ENCODE measurements at regions not wholly inside any gene's neighbourhood (a gene's known extent, or its start where the extent isn't known, plus 50 kb on each side); places are given as distances from the start of the nearest gene placed in this dataset.

DNA sequence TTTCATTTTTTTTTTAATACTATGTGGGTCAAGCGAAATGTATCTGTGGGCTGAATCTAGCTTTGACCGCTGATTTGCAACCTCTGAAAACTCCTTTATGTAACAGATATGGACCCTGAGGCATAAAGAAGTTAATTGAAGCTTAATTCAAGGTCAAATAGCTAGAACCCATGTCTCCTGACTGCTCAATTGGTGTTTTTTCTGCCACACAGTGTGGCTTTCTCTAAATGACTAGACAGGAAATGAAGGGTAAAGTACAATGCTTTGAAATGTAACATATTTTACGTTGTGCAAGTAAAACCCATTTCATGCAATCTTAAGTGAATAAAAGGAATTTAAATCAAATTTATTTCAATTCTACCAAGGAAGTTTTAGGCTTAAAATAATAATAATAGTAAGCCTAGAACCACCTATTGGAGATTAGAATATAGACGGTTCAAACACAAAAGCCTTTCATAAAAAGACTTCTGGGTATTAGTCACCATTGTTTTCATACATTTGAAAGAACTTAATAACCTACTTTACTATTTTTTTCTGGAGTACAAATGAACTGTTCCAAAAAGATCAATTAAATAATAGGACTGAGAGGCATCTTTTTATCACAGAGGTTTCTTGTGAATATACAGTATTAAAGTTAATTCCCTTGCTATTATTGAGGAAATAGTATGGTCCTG, 279.8 kb downstream of the EPHA7 start:
- TF ChIP-seq, protein P1, sequence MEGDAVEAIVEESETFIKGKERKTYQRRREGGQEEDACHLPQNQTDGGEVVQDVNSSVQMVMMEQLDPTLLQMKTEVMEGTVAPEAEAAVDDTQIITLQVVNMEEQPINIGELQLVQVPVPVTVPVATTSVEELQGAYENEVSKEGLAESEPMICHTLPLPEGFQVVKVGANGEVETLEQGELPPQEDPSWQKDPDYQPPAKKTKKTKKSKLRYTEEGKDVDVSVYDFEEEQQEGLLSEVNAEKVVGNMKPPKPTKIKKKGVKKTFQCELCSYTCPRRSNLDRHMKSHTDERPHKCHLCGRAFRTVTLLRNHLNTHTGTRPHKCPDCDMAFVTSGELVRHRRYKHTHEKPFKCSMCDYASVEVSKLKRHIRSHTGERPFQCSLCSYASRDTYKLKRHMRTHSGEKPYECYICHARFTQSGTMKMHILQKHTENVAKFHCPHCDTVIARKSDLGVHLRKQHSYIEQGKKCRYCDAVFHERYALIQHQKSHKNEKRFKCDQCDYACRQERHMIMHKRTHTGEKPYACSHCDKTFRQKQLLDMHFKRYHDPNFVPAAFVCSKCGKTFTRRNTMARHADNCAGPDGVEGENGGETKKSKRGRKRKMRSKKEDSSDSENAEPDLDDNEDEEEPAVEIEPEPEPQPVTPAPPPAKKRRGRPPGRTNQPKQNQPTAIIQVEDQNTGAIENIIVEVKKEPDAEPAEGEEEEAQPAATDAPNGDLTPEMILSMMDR (IDR thresholded peaks at IDR 0.05; ENCODE audit: insufficient read depth, low read length): no peak
- TF ChIP-seq POLR2AphosphoS5 (IDR thresholded peaks at IDR 0.05; ENCODE audit: low read depth) (no peak), SPI1 (IDR thresholded peaks at IDR 0.05; ENCODE audit: borderline replicate concordance, low read depth) (no peak), GABPA (IDR thresholded peaks at IDR 0.05; ENCODE audit: low read depth) (no peak)
- TF ChIP-seq, protein P2, sequence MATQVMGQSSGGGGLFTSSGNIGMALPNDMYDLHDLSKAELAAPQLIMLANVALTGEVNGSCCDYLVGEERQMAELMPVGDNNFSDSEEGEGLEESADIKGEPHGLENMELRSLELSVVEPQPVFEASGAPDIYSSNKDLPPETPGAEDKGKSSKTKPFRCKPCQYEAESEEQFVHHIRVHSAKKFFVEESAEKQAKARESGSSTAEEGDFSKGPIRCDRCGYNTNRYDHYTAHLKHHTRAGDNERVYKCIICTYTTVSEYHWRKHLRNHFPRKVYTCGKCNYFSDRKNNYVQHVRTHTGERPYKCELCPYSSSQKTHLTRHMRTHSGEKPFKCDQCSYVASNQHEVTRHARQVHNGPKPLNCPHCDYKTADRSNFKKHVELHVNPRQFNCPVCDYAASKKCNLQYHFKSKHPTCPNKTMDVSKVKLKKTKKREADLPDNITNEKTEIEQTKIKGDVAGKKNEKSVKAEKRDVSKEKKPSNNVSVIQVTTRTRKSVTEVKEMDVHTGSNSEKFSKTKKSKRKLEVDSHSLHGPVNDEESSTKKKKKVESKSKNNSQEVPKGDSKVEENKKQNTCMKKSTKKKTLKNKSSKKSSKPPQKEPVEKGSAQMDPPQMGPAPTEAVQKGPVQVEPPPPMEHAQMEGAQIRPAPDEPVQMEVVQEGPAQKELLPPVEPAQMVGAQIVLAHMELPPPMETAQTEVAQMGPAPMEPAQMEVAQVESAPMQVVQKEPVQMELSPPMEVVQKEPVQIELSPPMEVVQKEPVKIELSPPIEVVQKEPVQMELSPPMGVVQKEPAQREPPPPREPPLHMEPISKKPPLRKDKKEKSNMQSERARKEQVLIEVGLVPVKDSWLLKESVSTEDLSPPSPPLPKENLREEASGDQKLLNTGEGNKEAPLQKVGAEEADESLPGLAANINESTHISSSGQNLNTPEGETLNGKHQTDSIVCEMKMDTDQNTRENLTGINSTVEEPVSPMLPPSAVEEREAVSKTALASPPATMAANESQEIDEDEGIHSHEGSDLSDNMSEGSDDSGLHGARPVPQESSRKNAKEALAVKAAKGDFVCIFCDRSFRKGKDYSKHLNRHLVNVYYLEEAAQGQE (IDR thresholded peaks at IDR 0.05; ENCODE audit: insufficient replicate concordance, low read depth): no peak
